ENCODE measurements at regions not wholly inside any gene's neighbourhood (a gene's known extent, or its start where the extent isn't known, plus 50 kb on each side); places are given as distances from the start of the nearest gene placed in this dataset.

DNA sequence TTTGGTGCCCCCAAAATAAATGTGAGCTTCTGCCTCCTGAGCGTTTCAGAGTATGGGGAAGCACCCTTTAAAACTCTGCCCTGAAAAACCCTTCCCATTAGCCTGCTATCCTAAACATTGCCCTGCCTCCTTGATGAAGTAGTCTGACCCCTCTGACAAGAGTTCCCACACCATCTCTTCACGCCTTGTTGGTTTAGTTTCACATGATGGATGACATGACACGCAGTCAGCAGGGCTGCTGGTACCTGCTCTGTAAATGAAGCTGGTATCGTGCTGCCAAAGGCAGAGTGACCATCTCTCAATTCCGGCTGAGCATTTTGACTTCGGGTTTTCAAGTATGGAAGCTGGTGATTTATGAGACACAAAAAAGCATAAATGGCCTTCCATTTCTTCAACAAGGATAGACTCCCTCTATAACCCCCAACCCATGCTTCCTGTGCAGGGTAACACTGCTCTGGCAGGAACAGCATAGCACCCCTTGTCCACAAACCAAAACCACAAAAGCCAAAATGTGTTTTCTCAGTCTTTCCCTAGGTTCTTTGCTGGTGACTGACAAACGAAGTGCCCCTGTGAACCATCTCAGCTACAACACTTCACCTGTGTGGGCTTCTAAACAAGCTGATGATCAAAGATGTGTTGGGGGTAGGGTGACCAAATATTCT, 444.6 kb downstream of the NUF2 start:
- DNase-seq (no peak), ATAC-seq (ENCODE audit: low read depth) (no peak)
- ChIA-PET CTCF (no interaction called here), POLR2A (ENCODE audit: unreplicated experiment) (no interaction called here)
- H2BK20ac ChIP-seq (ENCODE audit: low read depth, low read length): no peak overlapping the region
- no peak overlapping the region for H3K4me2 ChIP-seq (ENCODE audit: low read depth, low read length)
- in situ Hi-C loops (cut with MboI; ENCODE audit: low sequenced_read_pairs) (no loop called here), intact Hi-C loops (cut with micrococcal nuclease) (no loop called here), dilution Hi-C loops (cut with HindIII; ENCODE audit: low sequenced_read_pairs, unreplicated experiment) (no loop called here)
- 0 out of 2 replicates have a peak, but pooled peaks cover 3% of the 10 kb centered on the region for H3K9me3 ChIP-seq (ENCODE audit: control insufficient read depth, insufficient read depth, low read length)
- no peak overlapping the region for H3K9ac ChIP-seq (ENCODE audit: low read depth, low read length)
- H4K5ac ChIP-seq (ENCODE audit: low read depth, low read length): no peak overlapping the region
- no peaks in the 10 kb centered on the region for H3K79me1 ChIP-seq (ENCODE audit: low read depth in 1 of 2, low read length in 2 of 2)
- H4K91ac ChIP-seq (ENCODE audit: insufficient read depth, low read depth, low read length): no peak overlapping the region
- TF ChIP-seq, protein P1, sequence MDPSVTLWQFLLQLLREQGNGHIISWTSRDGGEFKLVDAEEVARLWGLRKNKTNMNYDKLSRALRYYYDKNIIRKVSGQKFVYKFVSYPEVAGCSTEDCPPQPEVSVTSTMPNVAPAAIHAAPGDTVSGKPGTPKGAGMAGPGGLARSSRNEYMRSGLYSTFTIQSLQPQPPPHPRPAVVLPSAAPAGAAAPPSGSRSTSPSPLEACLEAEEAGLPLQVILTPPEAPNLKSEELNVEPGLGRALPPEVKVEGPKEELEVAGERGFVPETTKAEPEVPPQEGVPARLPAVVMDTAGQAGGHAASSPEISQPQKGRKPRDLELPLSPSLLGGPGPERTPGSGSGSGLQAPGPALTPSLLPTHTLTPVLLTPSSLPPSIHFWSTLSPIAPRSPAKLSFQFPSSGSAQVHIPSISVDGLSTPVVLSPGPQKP (IDR thresholded peaks at IDR 0.05; ENCODE audit: borderline replicate concordance, low read depth, low read length): no peak
- TF ChIP-seq SMC3 (IDR thresholded peaks at IDR 0.05; ENCODE audit: low read depth, low read length) (no peak), BHLHE40 (IDR thresholded peaks at IDR 0.05; ENCODE audit: low read depth, low read length) (no peak), FOS (IDR thresholded peaks at IDR 0.05; ENCODE audit: low read depth, low read length) (no peak), CHD1 (IDR thresholded peaks at IDR 0.05; ENCODE audit: low read depth, low read length) (no peak)
- TF ChIP-seq, protein P2, sequence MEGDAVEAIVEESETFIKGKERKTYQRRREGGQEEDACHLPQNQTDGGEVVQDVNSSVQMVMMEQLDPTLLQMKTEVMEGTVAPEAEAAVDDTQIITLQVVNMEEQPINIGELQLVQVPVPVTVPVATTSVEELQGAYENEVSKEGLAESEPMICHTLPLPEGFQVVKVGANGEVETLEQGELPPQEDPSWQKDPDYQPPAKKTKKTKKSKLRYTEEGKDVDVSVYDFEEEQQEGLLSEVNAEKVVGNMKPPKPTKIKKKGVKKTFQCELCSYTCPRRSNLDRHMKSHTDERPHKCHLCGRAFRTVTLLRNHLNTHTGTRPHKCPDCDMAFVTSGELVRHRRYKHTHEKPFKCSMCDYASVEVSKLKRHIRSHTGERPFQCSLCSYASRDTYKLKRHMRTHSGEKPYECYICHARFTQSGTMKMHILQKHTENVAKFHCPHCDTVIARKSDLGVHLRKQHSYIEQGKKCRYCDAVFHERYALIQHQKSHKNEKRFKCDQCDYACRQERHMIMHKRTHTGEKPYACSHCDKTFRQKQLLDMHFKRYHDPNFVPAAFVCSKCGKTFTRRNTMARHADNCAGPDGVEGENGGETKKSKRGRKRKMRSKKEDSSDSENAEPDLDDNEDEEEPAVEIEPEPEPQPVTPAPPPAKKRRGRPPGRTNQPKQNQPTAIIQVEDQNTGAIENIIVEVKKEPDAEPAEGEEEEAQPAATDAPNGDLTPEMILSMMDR (conservative IDR thresholded peaks at IDR 0.05; ENCODE audit: low read depth, low read length): no peak
- H3K18ac ChIP-seq (ENCODE audit: low read depth, low read length): no peak overlapping the region
- WGBS, 2 experiments (ENCODE audit: extremely low coverage in 2 of 2, insufficient read length in 1 of 2): 0% methylated on average over 1 of the region's 7 CpGs; no CpG with 5 or more reads in 1 of the 2 experiments
- H3K27me3 ChIP-seq (ENCODE audit: control insufficient read depth, insufficient read depth, low read length): no peaks in the 10 kb centered on the region
- H3K23ac ChIP-seq (ENCODE audit: low read depth, low read length): no peak overlapping the region
- H4K8ac ChIP-seq (ENCODE audit: low read depth in 2 of 2, low read length in 2 of 2): no peak overlapping the region
- BruUV-seq (replicated peaks): no TSS peak
- no peaks in the 10 kb centered on the region for H4K20me1 ChIP-seq (ENCODE audit: insufficient read depth, low read length)
- no peak overlapping the region for H2AK9ac ChIP-seq (replicated peaks; ENCODE audit: low read depth, low read length, poor library complexity)
- no peak overlapping the region for H2BK120ac ChIP-seq (ENCODE audit: low read depth, low read length)
- no peak overlapping the region for H2BK15ac ChIP-seq (ENCODE audit: low read depth, low read length)
- H2AFZ ChIP-seq (replicated peaks; ENCODE audit: low read length, poor library complexity): no peak overlapping the region
- H3K9me1 ChIP-seq (ENCODE audit: insufficient read depth, low read length): no peaks in the 10 kb centered on the region
- no peak overlapping the region for H3K56ac ChIP-seq (ENCODE audit: extremely low read depth, insufficient read depth, low read length)
- H2BK5ac ChIP-seq (ENCODE audit: low read depth, low read length, poor library complexity, severe bottlenecking): no peak overlapping the region
- no peaks in the 10 kb centered on the region for H3K4me1 ChIP-seq (ENCODE audit: control insufficient read depth, insufficient read depth, low read length)
- no peak overlapping the region for H3K14ac ChIP-seq (replicated peaks; ENCODE audit: low read depth, low read length)
- no peak overlapping the region for H3K4ac ChIP-seq (ENCODE audit: low read depth, low read length)
- no peak overlapping the region for H3K27ac ChIP-seq (ENCODE audit: insufficient read depth, low read length)
- H3K36me3 ChIP-seq (ENCODE audit: control insufficient read depth, insufficient read depth, low read length): no peaks in the 10 kb centered on the region
- no peak overlapping the region for H2AK5ac ChIP-seq (ENCODE audit: low read depth, low read length)
- no peak overlapping the region for H3K4me3 ChIP-seq (ENCODE audit: insufficient read depth, low read depth, low read length)

Measured in IMR-90 (cell line).